ENCODE measurements at regions not wholly inside any gene's neighbourhood (a gene's known extent, or its start where the extent isn't known, plus 50 kb on each side); places are given as distances from the start of the nearest gene placed in this dataset.

- DNase-seq (ENCODE audit: low read depth): no peak
- no peak overlapping the region for H3K4me3 ChIP-seq (ENCODE audit: low read depth, low read length)
- no peak for TF ChIP-seq CTCF (conservative IDR thresholded peaks at IDR 0.05; ENCODE audit: low read depth, low read length)
Observed at GRCh38 chr3:176584413-176585176, 612.7 kb downstream of the TBL1XR1 start.

GRCh38 chr3:176583956-176584355 lies 613.3 kb downstream of the TBL1XR1 start:
- H3K4me3 ChIP-seq (ENCODE audit: low read depth, low read length): no peak overlapping the region
- no peak for TF ChIP-seq CTCF (conservative IDR thresholded peaks at IDR 0.05; ENCODE audit: low read depth, low read length)
- no peak for DNase-seq (ENCODE audit: low read depth)

- no peak for DNase-seq (ENCODE audit: low read depth)
- H3K4me3 ChIP-seq (ENCODE audit: low read depth, low read length): no peak overlapping the region
- no peak for TF ChIP-seq CTCF (conservative IDR thresholded peaks at IDR 0.05; ENCODE audit: low read depth, low read length)
Observed at GRCh38 chr3:176581589-176581988, 615.7 kb downstream of the TBL1XR1 start.

GRCh38 chr3:176579711-176580185 lies 617.5 kb downstream of the TBL1XR1 start:
- no peak overlapping the region for H3K4me3 ChIP-seq (ENCODE audit: low read depth, low read length)
- no peak for TF ChIP-seq CTCF (conservative IDR thresholded peaks at IDR 0.05; ENCODE audit: low read depth, low read length)
- DNase-seq (ENCODE audit: low read depth): no peak

GRCh38 chr3:176578316-176578715 lies 619.0 kb downstream of the TBL1XR1 start:
- no peak for DNase-seq (ENCODE audit: low read depth)
- TF ChIP-seq CTCF (conservative IDR thresholded peaks at IDR 0.05; ENCODE audit: low read depth, low read length): no peak
- no peak overlapping the region for H3K4me3 ChIP-seq (ENCODE audit: low read depth, low read length)

- no peak for TF ChIP-seq CTCF (conservative IDR thresholded peaks at IDR 0.05; ENCODE audit: low read depth, low read length)
- no peak for DNase-seq (ENCODE audit: low read depth)
- no peak overlapping the region for H3K4me3 ChIP-seq (ENCODE audit: low read depth, low read length)
Observed at GRCh38 chr3:176577447-176577846, 619.8 kb downstream of the TBL1XR1 start.

- no peak for TF ChIP-seq CTCF (conservative IDR thresholded peaks at IDR 0.05; ENCODE audit: low read depth, low read length)
- no peak for DNase-seq (ENCODE audit: low read depth)
- no peak overlapping the region for H3K4me3 ChIP-seq (ENCODE audit: low read depth, low read length)
Observed at GRCh38 chr3:176574786-176575185, 622.5 kb downstream of the TBL1XR1 start.
